Upper lobe of left lung (tissue), 6 donors: ENCODE measurements at regions not wholly inside any gene's neighbourhood (a gene's known extent, or its start where the extent isn't known, plus 50 kb on each side); places are given as distances from the start of the nearest gene placed in this dataset.

Source experiments
- ATAC-seq, 2 donors: fragments of 200-7000 bp; cut with Tn5 transposase; one replicate each; pipeline ENCODE4 v1.9.1; 2022; ENCODE audit warnings: mild to moderate bottlenecking in 2 of 2, moderate library complexity in 2 of 2; ENCODE audit not compliant: low FRiP score in 2 of 2
- DNase-seq, 2 donors: peaks; one replicate each; pipeline ENCODE4 v3.0.0-alpha.2; 2019 to 2020
- H3K27ac ChIP-seq, 4 donors: fragments of 200-600 bp; sonication (generic); one replicate each; pipeline ENCODE4 v1.5.1; 2016 to 2019
- H3K27me3 ChIP-seq, 4 donors: fragments of 200-600 bp; sonication (generic); one replicate each; pipeline ENCODE4 v1.5.1; 2017 to 2019
- H3K36me3 ChIP-seq, 4 donors: fragments of 200-600 bp; sonication (generic); one replicate each; pipeline ENCODE4 v1.5.1; 2016 to 2019
- H3K4me1 ChIP-seq, 4 donors: fragments of 200-600 bp; sonication (generic); one replicate each; pipeline ENCODE4 v1.5.1; 2018 to 2019
- H3K4me3 ChIP-seq, 4 donors: fragments of 200-600 bp; sonication (generic); one replicate each; pipeline ENCODE4 v1.5.1; 2017 to 2019; ENCODE audit warnings: mild to moderate bottlenecking in 2 of 4, moderate library complexity in 1 of 4
- H3K9me3 ChIP-seq, 4 donors: fragments of 200-600 bp; sonication (generic); one replicate each; pipeline ENCODE4 v1.5.1; 2018 to 2019
- EP300 ChIP-seq, 4 donors: sonication (generic); formaldehyde crosslinking; IDR thresholded peaks; one replicate each; pipeline ENCODE4 v1.5.1; 2017; ENCODE audit warnings: antibody characterized with exemption in 4 of 4, control low read depth in 2 of 4
- POLR2A ChIP-seq, 4 donors: fragments of 450-650 bp; IDR thresholded peaks; one replicate each; pipeline ENCODE4 v1.5.1; 2016 to 2017; ENCODE audit warnings: antibody characterized with exemption in 4 of 4, mild to moderate bottlenecking in 2 of 4
- POLR2AphosphoS5 ChIP-seq, 2 donors: sonication (generic); formaldehyde crosslinking; IDR thresholded peaks; one replicate each; pipeline ENCODE4 v1.5.1; 2017; ENCODE audit warnings: antibody characterized with exemption in 2 of 2
- WGBS, 2 donors: methylation state at CpG; one replicate each; pipeline ENCODE4 v1.1.5; 2017 to 2018; 5-methylcytosine and 5-hydroxymethylcytosine counted together
- TF ChIP-seq, protein P1 (sequence below), 6 experiments: fragments of 450-650 bp in 4 of 6; fragments of 200-600 bp in 2 of 6; sonication (generic) in 2 of 6; IDR thresholded peaks; one replicate each; pipeline ENCODE4 v1.5.1; 2016 to 2019; ENCODE audit warnings: antibody characterized with exemption in 6 of 6
- donor health status: DM: no; HTN: no; CAD: no; lungs with moderate emphysema.
- donor health status: DM: no; HTN: yes; CAD: no; lungs with severe emphysema.

DNA sequence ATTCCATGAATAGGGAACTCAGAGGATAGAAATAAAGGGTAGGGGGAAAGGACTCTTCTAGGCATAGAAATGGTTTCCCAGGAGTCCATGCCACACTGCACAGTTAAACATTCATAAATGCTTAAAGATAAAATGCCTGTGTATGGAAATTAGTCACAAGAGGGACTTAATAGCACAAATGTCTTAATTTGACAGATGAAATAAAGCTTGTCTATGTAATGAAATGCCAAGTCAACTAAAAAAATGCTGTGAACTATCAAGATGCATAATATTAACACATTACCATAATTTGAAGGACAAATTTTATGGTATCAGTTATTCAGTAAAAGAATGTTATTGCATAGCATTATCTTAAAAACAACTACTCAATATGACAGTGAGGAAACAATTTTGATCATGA is 553.2 kb upstream of the NETO1 start:
- Histone ChIP-seq H3K4me1 (no peaks in the 10 kb centered on the region), H3K9me3 (no peaks in the 10 kb centered on the region), H3K27me3 (no peaks in the 10 kb centered on the region), H3K4me3 (no peak overlapping the region), H3K36me3 (no peaks in the 10 kb centered on the region), H3K27ac (no peak overlapping the region)
- DNase-seq (no peak), ATAC-seq (no peak)
- TF ChIP-seq POLR2A (IDR thresholded peaks at IDR 0.05) (no peak), POLR2AphosphoS5 (IDR thresholded peaks at IDR 0.05) (no peak), EP300 (IDR thresholded peaks at IDR 0.05) (no peak)
- TF ChIP-seq, protein P1, sequence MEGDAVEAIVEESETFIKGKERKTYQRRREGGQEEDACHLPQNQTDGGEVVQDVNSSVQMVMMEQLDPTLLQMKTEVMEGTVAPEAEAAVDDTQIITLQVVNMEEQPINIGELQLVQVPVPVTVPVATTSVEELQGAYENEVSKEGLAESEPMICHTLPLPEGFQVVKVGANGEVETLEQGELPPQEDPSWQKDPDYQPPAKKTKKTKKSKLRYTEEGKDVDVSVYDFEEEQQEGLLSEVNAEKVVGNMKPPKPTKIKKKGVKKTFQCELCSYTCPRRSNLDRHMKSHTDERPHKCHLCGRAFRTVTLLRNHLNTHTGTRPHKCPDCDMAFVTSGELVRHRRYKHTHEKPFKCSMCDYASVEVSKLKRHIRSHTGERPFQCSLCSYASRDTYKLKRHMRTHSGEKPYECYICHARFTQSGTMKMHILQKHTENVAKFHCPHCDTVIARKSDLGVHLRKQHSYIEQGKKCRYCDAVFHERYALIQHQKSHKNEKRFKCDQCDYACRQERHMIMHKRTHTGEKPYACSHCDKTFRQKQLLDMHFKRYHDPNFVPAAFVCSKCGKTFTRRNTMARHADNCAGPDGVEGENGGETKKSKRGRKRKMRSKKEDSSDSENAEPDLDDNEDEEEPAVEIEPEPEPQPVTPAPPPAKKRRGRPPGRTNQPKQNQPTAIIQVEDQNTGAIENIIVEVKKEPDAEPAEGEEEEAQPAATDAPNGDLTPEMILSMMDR (IDR thresholded peaks at IDR 0.05) = no peak

DNA sequence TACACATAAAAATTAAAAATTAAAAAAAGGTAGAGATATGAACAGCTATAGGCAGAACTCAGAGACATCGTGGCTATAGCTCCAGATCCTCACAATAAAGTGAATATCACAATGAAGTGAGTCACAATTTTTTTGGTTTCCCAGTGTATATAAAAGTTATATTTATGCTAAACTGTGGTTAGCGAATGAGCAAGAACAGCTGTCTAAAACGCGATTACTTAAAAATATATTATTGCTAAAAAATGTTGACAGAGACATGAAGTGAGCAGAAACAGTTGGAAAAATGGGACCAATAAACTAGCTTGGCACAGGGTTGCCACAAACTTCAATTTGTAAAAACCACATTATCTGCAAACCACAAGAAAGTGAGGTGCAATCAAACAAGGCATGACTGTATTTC is 551.7 kb upstream of the NETO1 start:
- TF ChIP-seq EP300 (IDR thresholded peaks at IDR 0.05) (no peak), POLR2A (IDR thresholded peaks at IDR 0.05) (no peak), POLR2AphosphoS5 (IDR thresholded peaks at IDR 0.05) (no peak)
- TF ChIP-seq, protein P1 (IDR thresholded peaks at IDR 0.05) = no peak
- ATAC-seq = no peak
- Histone ChIP-seq H3K27ac (no peak overlapping the region), H3K4me1 (no peaks in the 10 kb centered on the region), H3K4me3 (no peak overlapping the region), H3K9me3 (no peaks in the 10 kb centered on the region), H3K36me3 (no peaks in the 10 kb centered on the region), H3K27me3 (no peaks in the 10 kb centered on the region)
- WGBS, 2 donors = 80% methylated on average over 4 of the region's 4 CpGs
- no peak for DNase-seq

DNA sequence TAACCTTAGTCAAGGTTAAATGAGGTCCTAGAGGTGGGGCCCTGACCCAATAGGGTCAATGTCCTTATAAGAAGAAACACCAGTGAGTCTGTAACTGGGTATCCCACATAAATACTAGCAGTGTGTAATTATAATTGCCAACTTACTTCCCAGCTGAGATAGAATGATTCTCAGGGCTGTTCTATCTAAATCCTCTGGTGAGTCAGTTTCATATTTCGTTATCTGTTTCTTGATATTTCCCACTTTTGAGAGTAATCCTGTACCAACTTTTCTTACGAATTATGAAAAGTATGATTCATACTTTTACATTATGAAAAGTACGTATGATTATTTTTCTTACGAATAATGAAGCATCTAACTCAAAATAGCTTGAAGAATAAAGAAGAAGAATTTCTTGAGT is 546.8 kb upstream of the NETO1 start:
- Histone ChIP-seq H3K27me3 (no peaks in the 10 kb centered on the region), H3K27ac (no peak overlapping the region), H3K9me3 (no peaks in the 10 kb centered on the region), H3K4me1 (no peaks in the 10 kb centered on the region), H3K36me3 (no peaks in the 10 kb centered on the region), H3K4me3 (no peak overlapping the region)
- no peak for ATAC-seq
- DNase-seq = no peak
- TF ChIP-seq POLR2A (IDR thresholded peaks at IDR 0.05) (no peak), EP300 (IDR thresholded peaks at IDR 0.05) (no peak), POLR2AphosphoS5 (IDR thresholded peaks at IDR 0.05) (no peak)
- TF ChIP-seq, protein P1 (IDR thresholded peaks at IDR 0.05) = no peak
- WGBS, 2 donors = 91 to 93% methylated on average over 4 of the region's 4 CpGs

DNA sequence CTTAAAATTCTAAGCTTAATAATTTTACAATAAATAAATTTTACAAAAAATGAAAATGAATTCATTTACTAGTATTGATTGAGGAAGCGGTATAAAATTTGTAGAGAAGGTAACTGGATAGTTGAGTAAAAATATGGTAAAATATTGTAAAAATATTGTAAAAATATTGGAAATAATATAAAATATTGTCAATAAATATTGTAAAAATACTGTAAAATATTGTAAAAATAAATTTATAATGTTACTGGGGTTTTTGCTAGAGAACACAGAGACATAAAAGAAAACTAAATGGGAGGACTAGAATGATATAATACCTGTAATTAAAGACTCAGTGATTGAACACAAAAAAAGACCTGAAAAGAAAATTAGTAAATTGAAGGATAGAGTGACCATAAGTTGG is 546.3 kb upstream of the NETO1 start:
- WGBS, 2 donors = 91 to 100% methylated on average over 1 of the region's 1 CpG

DNA sequence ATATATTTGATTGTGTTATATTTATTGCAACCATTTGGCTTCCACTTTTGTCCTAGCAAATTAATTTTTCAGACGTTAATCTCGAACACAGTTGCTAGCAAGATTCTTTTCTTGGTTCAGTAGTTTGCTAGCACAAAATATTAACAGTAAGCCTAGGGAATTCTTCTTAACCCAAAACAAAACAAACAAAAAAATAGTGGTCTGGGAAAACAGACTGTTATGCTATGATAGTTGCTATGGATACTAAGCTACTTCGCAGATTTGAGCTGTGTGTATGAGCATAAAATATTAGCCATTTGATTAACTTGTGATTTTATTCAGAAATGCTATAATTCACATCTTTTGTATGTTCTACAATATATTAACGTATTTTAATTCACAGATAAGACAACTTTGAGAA is 541.5 kb upstream of the NETO1 start:
- ATAC-seq (no peak), DNase-seq (no peak)
- no peaks in the 10 kb centered on the region for H3K4me1 ChIP-seq
- H3K9me3 ChIP-seq = no peaks in the 10 kb centered on the region
- no peak overlapping the region for H3K4me3 ChIP-seq
- no peaks in the 10 kb centered on the region for H3K36me3 ChIP-seq
- H3K27ac ChIP-seq = no peak overlapping the region
- 80 to 85% methylated on average over 4 of the region's 4 CpGs for WGBS, 2 donors
- TF ChIP-seq, protein P1 (IDR thresholded peaks at IDR 0.05) = no peak
- TF ChIP-seq EP300 (IDR thresholded peaks at IDR 0.05) (no peak), POLR2A (IDR thresholded peaks at IDR 0.05) (no peak), POLR2AphosphoS5 (IDR thresholded peaks at IDR 0.05) (no peak)
- no peaks in the 10 kb centered on the region for H3K27me3 ChIP-seq

More for the DNA sequence above, 546.3 kb upstream of the NETO1 start:
- no peak overlapping the region for H3K4me3 ChIP-seq
- no peak for TF ChIP-seq POLR2A (IDR thresholded peaks at IDR 0.05)
- TF ChIP-seq EP300 (IDR thresholded peaks at IDR 0.05) = no peak
- TF ChIP-seq, protein P1 (IDR thresholded peaks at IDR 0.05) = no peak
- no peak for TF ChIP-seq POLR2AphosphoS5 (IDR thresholded peaks at IDR 0.05)
- no peaks in the 10 kb centered on the region for H3K4me1 ChIP-seq
- H3K36me3 ChIP-seq = no peaks in the 10 kb centered on the region
- DNase-seq (no peak), ATAC-seq (no peak)
- no peaks in the 10 kb centered on the region for H3K27me3 ChIP-seq
- no peak overlapping the region for H3K27ac ChIP-seq
- H3K9me3 ChIP-seq = no peaks in the 10 kb centered on the region
